Stimulated activated naive CD8-positive, alpha-beta T cell treated with anti-CD3 and anti-CD28 coated beads, Interleukin-15, Interleukin-2, amounts not matched to agents 100 ng/mL and 50 ng/mL, for 24 hours (primary cell): ENCODE measurements at regions not wholly inside any gene's neighbourhood (a gene's known extent, or its start where the extent isn't known, plus 50 kb on each side); places are given as distances from the start of the nearest gene placed in this dataset.

Experiments
- H3K27ac Mint-ChIP-seq: one replicate; pipeline ENCODE4 v1.8.0; 2021; ENCODE audit warnings: mild to moderate bottlenecking, mixed read lengths
- H3K27me3 Mint-ChIP-seq: one replicate; pipeline ENCODE4 v1.8.0; 2021; ENCODE audit warnings: mixed read lengths
- H3K36me3 Mint-ChIP-seq: one replicate; pipeline ENCODE4 v1.8.0; 2021; ENCODE audit warnings: low read depth, mixed read lengths
- H3K4me1 Mint-ChIP-seq: one replicate; pipeline ENCODE4 v1.8.0; 2021; ENCODE audit warnings: low read depth, mixed read lengths
- H3K4me3 Mint-ChIP-seq: one replicate; pipeline ENCODE4 v1.8.0; 2021; ENCODE audit warnings: mild to moderate bottlenecking, mixed read lengths
- H3K9me3 Mint-ChIP-seq: one replicate; pipeline ENCODE4 v1.8.0; 2021; ENCODE audit warnings: mixed read lengths

GRCh38 chr4:111018216-111018615 lies 395.3 kb upstream of the PITX2 start:
- no peaks in the 10 kb centered on the region for H3K27me3 Mint-ChIP-seq
- H3K9me3 Mint-ChIP-seq = no peaks in the 10 kb centered on the region
- no peaks in the 10 kb centered on the region for H3K36me3 Mint-ChIP-seq
- no peaks in the 10 kb centered on the region for H3K4me1 Mint-ChIP-seq
- no peak overlapping the region for H3K27ac Mint-ChIP-seq
- no peak overlapping the region for H3K4me3 Mint-ChIP-seq

GRCh38 chr4:111020476-111020875 lies 397.6 kb upstream of the PITX2 start:
- Mint-ChIP-seq H3K9me3 (no peaks in the 10 kb centered on the region), H3K4me1 (no peaks in the 10 kb centered on the region), H3K4me3 (no peak overlapping the region), H3K36me3 (no peaks in the 10 kb centered on the region), H3K27ac (no peak overlapping the region), H3K27me3 (no peaks in the 10 kb centered on the region)

DNA sequence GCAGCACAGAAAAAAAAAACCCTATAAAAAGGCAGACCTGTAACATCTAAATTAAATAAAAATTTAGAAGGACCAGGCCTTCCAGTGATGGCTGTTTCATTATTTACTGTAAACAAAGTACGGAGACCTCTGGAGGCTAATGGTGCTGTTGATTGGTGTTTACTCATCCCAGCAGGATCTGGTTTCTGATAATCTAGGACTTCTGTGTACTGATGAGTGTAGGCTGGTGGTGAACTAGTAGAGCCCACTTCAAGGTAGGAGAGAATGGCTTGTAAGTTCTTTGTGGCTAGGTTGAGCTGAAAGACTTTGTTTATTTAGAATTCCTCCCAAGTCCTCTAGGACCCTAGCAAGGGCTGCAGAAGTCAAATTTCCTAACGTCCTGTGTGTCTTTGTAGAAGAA lies 398.1 kb upstream of the PITX2 start:
- H3K4me3 Mint-ChIP-seq = no peak overlapping the region
- no peaks in the 10 kb centered on the region for H3K9me3 Mint-ChIP-seq
- no peaks in the 10 kb centered on the region for H3K4me1 Mint-ChIP-seq
- H3K27ac Mint-ChIP-seq = no peak overlapping the region
- H3K27me3 Mint-ChIP-seq = no peaks in the 10 kb centered on the region
- no peaks in the 10 kb centered on the region for H3K36me3 Mint-ChIP-seq

DNA sequence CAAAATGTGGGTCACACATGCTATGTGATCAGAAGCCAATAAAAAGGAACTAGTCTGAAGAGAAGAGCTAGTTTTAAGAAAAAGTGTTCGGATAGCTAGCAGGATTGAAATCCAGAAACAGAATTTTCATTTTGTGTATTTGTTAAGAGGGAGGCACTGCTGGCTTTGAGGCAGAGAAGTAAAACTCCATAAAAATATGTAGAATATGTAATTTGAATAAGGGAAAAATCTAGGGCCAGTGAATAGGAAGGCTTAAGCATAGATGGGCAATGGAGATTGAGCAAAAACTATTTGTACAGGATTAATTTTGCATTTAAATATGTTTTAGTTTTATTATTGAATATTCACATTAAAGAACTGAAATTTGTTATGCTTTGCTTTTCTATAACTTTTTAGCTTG lies 399.9 kb upstream of the PITX2 start:
- H3K27ac Mint-ChIP-seq = no peak overlapping the region
- no peaks in the 10 kb centered on the region for H3K4me1 Mint-ChIP-seq
- no peak overlapping the region for H3K4me3 Mint-ChIP-seq
- no peaks in the 10 kb centered on the region for H3K9me3 Mint-ChIP-seq
- no peaks in the 10 kb centered on the region for H3K27me3 Mint-ChIP-seq
- no peaks in the 10 kb centered on the region for H3K36me3 Mint-ChIP-seq

GRCh38 chr4:111027526-111027925 lies 404.6 kb upstream of the PITX2 start:
- Mint-ChIP-seq H3K4me3 (no peak overlapping the region), H3K4me1 (no peaks in the 10 kb centered on the region), H3K9me3 (peaks cover 12% of the 10 kb centered on the region), H3K36me3 (no peaks in the 10 kb centered on the region), H3K27ac (no peak overlapping the region), H3K27me3 (no peaks in the 10 kb centered on the region)

GRCh38 chr4:111028795-111029194 lies 405.9 kb upstream of the PITX2 start:
- Mint-ChIP-seq H3K4me1 (no peaks in the 10 kb centered on the region), H3K27me3 (no peaks in the 10 kb centered on the region), H3K27ac (no peak overlapping the region), H3K4me3 (no peak overlapping the region), H3K9me3 (peaks cover 12% of the 10 kb centered on the region), H3K36me3 (no peaks in the 10 kb centered on the region)

GRCh38 chr4:111031001-111031579 lies 408.2 kb upstream of the PITX2 start:
- Mint-ChIP-seq H3K36me3 (no peaks in the 10 kb centered on the region), H3K27me3 (no peaks in the 10 kb centered on the region), H3K4me1 (no peaks in the 10 kb centered on the region), H3K27ac (no peak overlapping the region), H3K9me3 (peaks cover 12% of the 10 kb centered on the region), H3K4me3 (no peak overlapping the region)

DNA sequence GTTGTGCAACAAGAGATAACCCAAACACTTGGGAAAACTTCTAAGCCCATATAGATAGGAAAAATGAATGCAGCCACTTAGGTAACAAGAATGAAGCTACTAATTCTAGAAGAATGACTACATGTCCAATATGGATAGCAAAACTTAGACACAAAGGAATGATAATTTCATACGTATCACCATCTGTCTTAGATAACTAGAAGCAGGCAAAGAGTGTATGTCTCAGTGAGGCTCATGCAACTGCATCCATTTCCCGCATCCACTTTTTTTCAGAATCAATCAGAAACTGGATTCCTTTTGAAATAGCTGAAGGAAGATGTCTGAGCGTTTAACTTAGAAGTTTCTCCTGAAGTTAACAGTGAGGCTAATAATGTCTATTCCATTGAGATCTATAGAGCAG lies 408.7 kb upstream of the PITX2 start:
- Mint-ChIP-seq H3K9me3 (peaks cover 12% of the 10 kb centered on the region), H3K27ac (no peak overlapping the region), H3K27me3 (no peaks in the 10 kb centered on the region), H3K4me3 (no peak overlapping the region), H3K4me1 (no peaks in the 10 kb centered on the region), H3K36me3 (no peaks in the 10 kb centered on the region)

GRCh38 chr4:111037591-111038360 lies 414.9 kb upstream of the PITX2 start:
- no peaks in the 10 kb centered on the region for H3K36me3 Mint-ChIP-seq
- H3K9me3 Mint-ChIP-seq = no peaks in the 10 kb centered on the region
- H3K4me3 Mint-ChIP-seq = no peak overlapping the region
- no peaks in the 10 kb centered on the region for H3K27me3 Mint-ChIP-seq
- no peaks in the 10 kb centered on the region for H3K4me1 Mint-ChIP-seq
- no peak overlapping the region for H3K27ac Mint-ChIP-seq

- Mint-ChIP-seq H3K4me1 (no peaks in the 10 kb centered on the region), H3K27me3 (no peaks in the 10 kb centered on the region), H3K4me3 (no peak overlapping the region), H3K36me3 (no peaks in the 10 kb centered on the region), H3K9me3 (peaks cover 2% of the 10 kb centered on the region), H3K27ac (no peak overlapping the region)
Measured at GRCh38 chr4:111040904-111041303, 418.0 kb upstream of the PITX2 start.

DNA sequence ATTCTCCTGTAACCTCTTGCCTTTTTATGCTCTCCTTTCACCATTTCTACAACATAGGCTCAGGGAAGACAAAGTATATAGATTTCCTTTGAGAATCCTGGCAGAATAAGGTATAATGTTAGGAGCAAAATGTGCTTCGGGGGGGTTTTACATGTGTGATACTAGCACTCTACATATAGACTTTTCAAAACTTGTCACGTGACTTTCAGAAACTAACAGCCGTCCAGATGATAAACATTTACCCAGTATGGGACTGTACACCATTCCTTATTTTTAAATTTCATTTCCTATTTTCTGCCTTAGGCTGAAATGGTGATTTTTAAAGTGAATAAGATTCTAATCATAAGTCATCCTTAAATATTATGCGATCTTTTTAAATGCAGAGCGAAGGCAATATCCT lies 420.4 kb upstream of the PITX2 start:
- no peak overlapping the region for H3K4me3 Mint-ChIP-seq
- peaks cover 6% of the 10 kb centered on the region for H3K9me3 Mint-ChIP-seq
- H3K4me1 Mint-ChIP-seq = no peaks in the 10 kb centered on the region
- H3K27me3 Mint-ChIP-seq = no peaks in the 10 kb centered on the region
- H3K36me3 Mint-ChIP-seq = no peaks in the 10 kb centered on the region
- H3K27ac Mint-ChIP-seq = no peak overlapping the region

DNA sequence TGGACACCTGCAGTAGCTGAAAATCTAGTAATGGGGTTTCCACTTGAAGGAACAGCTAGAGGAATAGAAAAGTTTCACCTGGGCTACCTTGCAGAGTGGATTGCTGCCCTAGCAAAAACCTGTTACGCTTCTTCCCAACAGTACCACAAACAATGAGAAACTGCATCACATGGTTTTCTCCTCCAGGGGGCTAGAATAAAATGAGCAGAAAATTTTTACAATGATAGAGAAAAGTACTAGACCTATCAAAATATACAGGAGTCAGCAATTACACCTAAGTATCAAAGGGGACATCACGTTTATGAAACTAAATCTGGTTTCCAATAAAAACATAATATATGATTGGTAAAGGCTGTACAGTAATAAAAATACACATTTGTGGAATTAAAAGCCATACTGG lies 423.1 kb upstream of the PITX2 start:
- H3K4me1 Mint-ChIP-seq = no peaks in the 10 kb centered on the region
- H3K36me3 Mint-ChIP-seq = no peaks in the 10 kb centered on the region
- H3K27ac Mint-ChIP-seq = no peak overlapping the region
- H3K4me3 Mint-ChIP-seq = no peak overlapping the region
- H3K27me3 Mint-ChIP-seq = no peaks in the 10 kb centered on the region
- peaks cover 13% of the 10 kb centered on the region for H3K9me3 Mint-ChIP-seq

GRCh38 chr4:111046811-111047210 lies 423.9 kb upstream of the PITX2 start:
- Mint-ChIP-seq H3K4me1 (no peaks in the 10 kb centered on the region), H3K27me3 (no peaks in the 10 kb centered on the region), H3K4me3 (no peak overlapping the region), H3K9me3 (peaks cover 19% of the 10 kb centered on the region), H3K27ac (no peak overlapping the region), H3K36me3 (no peaks in the 10 kb centered on the region)

DNA sequence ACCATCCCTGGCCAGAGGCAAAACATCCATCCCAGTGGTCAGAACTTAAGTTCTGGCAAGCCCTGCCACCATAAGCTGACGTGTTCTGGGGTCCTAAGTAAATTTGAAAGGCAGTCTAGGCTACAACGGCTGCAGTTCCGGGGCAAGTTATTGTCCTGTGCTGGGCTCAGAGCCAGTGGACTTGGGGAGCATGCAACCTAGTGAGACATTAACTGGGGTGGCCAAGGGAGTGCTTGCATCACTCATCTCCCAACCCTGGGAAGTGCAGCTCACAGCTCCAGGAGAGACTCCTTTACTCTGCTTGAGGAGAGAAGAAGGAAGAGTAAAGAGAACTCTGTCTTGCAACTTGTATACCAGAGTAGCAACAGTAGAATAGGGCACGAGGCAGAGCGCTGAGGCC lies 425.4 kb upstream of the PITX2 start:
- Mint-ChIP-seq H3K36me3 (no peaks in the 10 kb centered on the region), H3K9me3 (peaks cover 22% of the 10 kb centered on the region), H3K27ac (no peak overlapping the region), H3K4me3 (no peak overlapping the region), H3K4me1 (no peaks in the 10 kb centered on the region), H3K27me3 (no peaks in the 10 kb centered on the region)

- H3K27me3 Mint-ChIP-seq = no peaks in the 10 kb centered on the region
- no peak overlapping the region for H3K4me3 Mint-ChIP-seq
- no peaks in the 10 kb centered on the region for H3K4me1 Mint-ChIP-seq
- H3K27ac Mint-ChIP-seq = no peak overlapping the region
- H3K36me3 Mint-ChIP-seq = no peaks in the 10 kb centered on the region
- H3K9me3 Mint-ChIP-seq = no peaks in the 10 kb centered on the region
Measured at GRCh38 chr4:111064342-111064993, 441.6 kb upstream of the PITX2 start.
